ENCODE measurements at regions not wholly inside any gene's neighbourhood (a gene's known extent, or its start where the extent isn't known, plus 50 kb on each side); places are given as distances from the start of the nearest gene placed in this dataset.

- no peak overlapping the region for H2AFZ ChIP-seq (ENCODE audit: low read length)
- no peak overlapping the region for H3K9ac ChIP-seq (ENCODE audit: extremely low read depth, insufficient read length, low read length)
Measured at GRCh38 chr4:164012396-164013027, 518.0 kb downstream of the TMA16 start.

More at GRCh38 chr4:164012396-164013027, 518.0 kb downstream of the TMA16 start:
- Histone ChIP-seq H2BK20ac (ENCODE audit: low read depth, low read length, poor library complexity, severe bottlenecking) (no peak overlapping the region), H3K4me1 (ENCODE audit: insufficient read depth, low read length) (no peaks in the 10 kb centered on the region), H4K8ac (replicated peaks; ENCODE audit: insufficient read length, low read depth, low read length) (no peak overlapping the region), H3K4me2 (ENCODE audit: insufficient read depth, insufficient read length, low read length) (no peak overlapping the region), H3K9me3 (ENCODE audit: control insufficient read depth, low read depth, low read length) (no peaks in the 10 kb centered on the region), H3K23ac (ENCODE audit: insufficient read length, low read depth, low read length) (no peak overlapping the region), H2BK5ac (ENCODE audit: insufficient read length, low read length) (no peak overlapping the region), H3K27ac (ENCODE audit: insufficient read length, low read depth, low read length) (no peak overlapping the region), H4K91ac (ENCODE audit: insufficient read length, low read depth, low read length) (no peak overlapping the region), H3K79me2 (ENCODE audit: insufficient read depth, low read length) (no peaks in the 10 kb centered on the region), H3K79me1 (ENCODE audit: insufficient read depth, low read depth, low read length, poor library complexity, severe bottlenecking) (no peaks in the 10 kb centered on the region), H3K14ac (ENCODE audit: insufficient read depth, low read length) (no peak overlapping the region), H2BK120ac (ENCODE audit: low read depth, low read length, poor library complexity, severe bottlenecking) (no peak overlapping the region), H3K18ac (ENCODE audit: insufficient read length, low read depth, low read length) (no peak overlapping the region), H3K56ac (ENCODE audit: insufficient read length, low read depth, low read length) (no peak overlapping the region), H3T11ph (ENCODE audit: low read length) (no peak overlapping the region), H4K5ac (ENCODE audit: insufficient read length, low read depth, low read length) (peak overlapping the region; percentile 70), H3K27me3 (ENCODE audit: insufficient read depth, low read length) (no peaks in the 10 kb centered on the region), H2AK5ac (ENCODE audit: insufficient read length, low read length) (no peak overlapping the region), H2BK12ac (ENCODE audit: insufficient read length, low read depth, low read length) (no peak overlapping the region), H2BK15ac (ENCODE audit: low read depth, low read length) (no peak overlapping the region), H4K20me1 (ENCODE audit: control insufficient read depth, insufficient read depth, insufficient read length) (no peaks in the 10 kb centered on the region), H3K23me2 (ENCODE audit: insufficient read length, low read depth, low read length, poor library complexity, severe bottlenecking) (no peaks in the 10 kb centered on the region), H3K4ac (ENCODE audit: low read depth, low read length) (no peak overlapping the region)
- no peak overlapping the region for H3K4me3 Mint-ChIP-seq
- H3K27me3 Mint-ChIP-seq (ENCODE audit: low read depth): no peaks in the 10 kb centered on the region
- TF ChIP-seq CTCF (conservative IDR thresholded peaks at IDR 0.05): peak; percentile 89
- peak; percentile 71 for DNase-seq
- peaks cover 2 to 7% of the 10 kb centered on the region in 2 experiments; a peak in 3 of 4 replicates for H3K4me1 Mint-ChIP-seq
- H3K27ac Mint-ChIP-seq: no peak overlapping the region
- peaks cover 4 to 8% of the 10 kb centered on the region in 2 experiments; a peak in 1 of 5 replicates for H3K9me3 Mint-ChIP-seq
- H3K36me3 Mint-ChIP-seq (ENCODE audit: insufficient read depth in 1 of 3, low read depth in 3 of 3): peaks cover 0 to 5% (median 0%) of the 10 kb centered on the region in 3 experiments; a peak in 1 of 7 replicates
- WGBS (ENCODE audit: extremely low coverage, insufficient read length, low lambda C conversion rate): no CpG with 5 or more reads among the region's 3 CpGs
